ENCODE measurements at regions not wholly inside any gene's neighbourhood (a gene's known extent, or its start where the extent isn't known, plus 50 kb on each side); places are given as distances from the start of the nearest gene placed in this dataset.

GRCh38 chr5:173483160-173483559 lies 133.3 kb downstream of the BOD1 start (continued):
- TF ChIP-seq YY1 (IDR thresholded peaks at IDR 0.05; ENCODE audit: extremely low read depth, insufficient replicate concordance, low read depth, low read length), result no peak

DNA sequence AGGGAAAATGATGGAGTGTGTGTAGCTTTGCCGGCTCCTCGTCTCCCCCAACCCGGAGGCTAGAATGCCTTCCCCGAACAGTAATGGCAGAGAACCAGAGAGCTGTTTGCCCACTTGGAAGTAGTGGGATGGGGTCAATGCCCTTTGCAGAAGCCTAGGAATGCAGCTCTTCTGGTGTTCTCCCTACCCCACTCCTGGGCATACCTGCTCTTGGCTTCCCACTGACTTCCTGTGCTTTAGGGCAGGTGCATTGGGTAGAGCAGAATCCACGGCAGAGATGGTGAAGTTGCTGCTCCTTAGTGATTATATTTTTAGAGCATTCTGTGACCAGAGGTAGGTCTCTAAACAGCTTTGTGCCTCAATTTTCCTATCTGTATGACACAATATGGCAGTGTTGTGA lies 134.6 kb downstream of the BOD1 start:
- no peaks in the 10 kb centered on the region for H3K9me3 ChIP-seq (ENCODE audit: control insufficient read depth in 1 of 2, insufficient read depth in 1 of 2, low read depth in 1 of 2, low read length in 2 of 2)
- H3K9me2 ChIP-seq (ENCODE audit: insufficient read depth), result no peaks in the 10 kb centered on the region
- H3K79me2 ChIP-seq (ENCODE audit: insufficient read depth, low read length), result no peaks in the 10 kb centered on the region
- H3K4me1 ChIP-seq (ENCODE audit: control insufficient read depth in 1 of 2, insufficient read depth in 2 of 2, low read length in 2 of 2), result peaks cover 0 to 13% of the 10 kb centered on the region in 2 experiments; a peak in 2 of 4 replicates
- no peak for DNase-seq (ENCODE audit: low read depth, low spot score)
- ChIA-PET POLR2A (interaction anchor here (0.7 kb wide), 1 partner anchor 27 kb away, joined by 5 read pairs; no protein-coding TSS in a partner anchor), RAD21 (ENCODE audit: low non-redundant PET in 1 of 2, low total read pairs in 2 of 2, uncharacterized antibody in 2 of 2, unreplicated experiment in 2 of 2) (no interaction called here), CTCF (no interaction called here)
- TF ChIP-seq POLR2AphosphoS5 (IDR thresholded peaks at IDR 0.05; ENCODE audit: low read depth, low read length) (no peak), EZH2 (IDR thresholded peaks at IDR 0.05) (no peak), ZNF274 (IDR thresholded peaks at IDR 0.05; ENCODE audit: low read depth, low read length) (no peak), SIN3A (IDR thresholded peaks at IDR 0.05; ENCODE audit: low read depth) (no peak), ZFX (IDR thresholded peaks at IDR 0.05) (no peak), EGR1 (IDR thresholded peaks at IDR 0.05; ENCODE audit: low read depth) (no peak)
- TF ChIP-seq, protein P1, sequence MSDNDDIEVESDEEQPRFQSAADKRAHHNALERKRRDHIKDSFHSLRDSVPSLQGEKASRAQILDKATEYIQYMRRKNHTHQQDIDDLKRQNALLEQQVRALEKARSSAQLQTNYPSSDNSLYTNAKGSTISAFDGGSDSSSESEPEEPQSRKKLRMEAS (IDR thresholded peaks at IDR 0.05), result no peak
- TF ChIP-seq, protein P2, sequence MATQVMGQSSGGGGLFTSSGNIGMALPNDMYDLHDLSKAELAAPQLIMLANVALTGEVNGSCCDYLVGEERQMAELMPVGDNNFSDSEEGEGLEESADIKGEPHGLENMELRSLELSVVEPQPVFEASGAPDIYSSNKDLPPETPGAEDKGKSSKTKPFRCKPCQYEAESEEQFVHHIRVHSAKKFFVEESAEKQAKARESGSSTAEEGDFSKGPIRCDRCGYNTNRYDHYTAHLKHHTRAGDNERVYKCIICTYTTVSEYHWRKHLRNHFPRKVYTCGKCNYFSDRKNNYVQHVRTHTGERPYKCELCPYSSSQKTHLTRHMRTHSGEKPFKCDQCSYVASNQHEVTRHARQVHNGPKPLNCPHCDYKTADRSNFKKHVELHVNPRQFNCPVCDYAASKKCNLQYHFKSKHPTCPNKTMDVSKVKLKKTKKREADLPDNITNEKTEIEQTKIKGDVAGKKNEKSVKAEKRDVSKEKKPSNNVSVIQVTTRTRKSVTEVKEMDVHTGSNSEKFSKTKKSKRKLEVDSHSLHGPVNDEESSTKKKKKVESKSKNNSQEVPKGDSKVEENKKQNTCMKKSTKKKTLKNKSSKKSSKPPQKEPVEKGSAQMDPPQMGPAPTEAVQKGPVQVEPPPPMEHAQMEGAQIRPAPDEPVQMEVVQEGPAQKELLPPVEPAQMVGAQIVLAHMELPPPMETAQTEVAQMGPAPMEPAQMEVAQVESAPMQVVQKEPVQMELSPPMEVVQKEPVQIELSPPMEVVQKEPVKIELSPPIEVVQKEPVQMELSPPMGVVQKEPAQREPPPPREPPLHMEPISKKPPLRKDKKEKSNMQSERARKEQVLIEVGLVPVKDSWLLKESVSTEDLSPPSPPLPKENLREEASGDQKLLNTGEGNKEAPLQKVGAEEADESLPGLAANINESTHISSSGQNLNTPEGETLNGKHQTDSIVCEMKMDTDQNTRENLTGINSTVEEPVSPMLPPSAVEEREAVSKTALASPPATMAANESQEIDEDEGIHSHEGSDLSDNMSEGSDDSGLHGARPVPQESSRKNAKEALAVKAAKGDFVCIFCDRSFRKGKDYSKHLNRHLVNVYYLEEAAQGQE (IDR thresholded peaks at IDR 0.05; ENCODE audit: low read depth), result no peak
- ATAC-seq, result no peak
- BruUV-seq (replicated peaks), result no TSS peak
- no peak overlapping the region for H3K4me2 ChIP-seq (ENCODE audit: low read length)
- intact Hi-C loops (cut with micrococcal nuclease), result no loop called here
- no peaks in the 10 kb centered on the region for H4K20me1 ChIP-seq (ENCODE audit: insufficient read depth)
- no peaks in the 10 kb centered on the region for H3K36me3 ChIP-seq (ENCODE audit: control insufficient read depth in 1 of 2, insufficient read depth in 2 of 2, low read length in 2 of 2)
- no peak overlapping the region for H3K27ac ChIP-seq (ENCODE audit: low read depth, low read length)
- H2AFZ ChIP-seq (ENCODE audit: low read depth, low read length, poor library complexity, severe bottlenecking), result no peak overlapping the region
- no peaks in the 10 kb centered on the region for H3K27me3 ChIP-seq (ENCODE audit: insufficient read depth, low read length)
- no peak overlapping the region for H3K9ac ChIP-seq (ENCODE audit: low read length)
- H3K4me3 ChIP-seq (replicated peaks in 1 of 2; ENCODE audit: low read depth in 1 of 2, low read length in 2 of 2), result no peak overlapping the region

All from HCT116 (cell line).